H1 (cell line): ENCODE measurements at regions not wholly inside any gene's neighbourhood (a gene's known extent, or its start where the extent isn't known, plus 50 kb on each side); places are given as distances from the start of the nearest gene placed in this dataset.

Experiments
- TAF7 ChIP-seq: optimal IDR thresholded peaks from 2 replicates; pipeline ENCODE3; 2011; ENCODE audit warnings: low read depth, mild to moderate bottlenecking, inconsistent platforms, low read length, moderate library complexity, borderline replicate concordance

DNA sequence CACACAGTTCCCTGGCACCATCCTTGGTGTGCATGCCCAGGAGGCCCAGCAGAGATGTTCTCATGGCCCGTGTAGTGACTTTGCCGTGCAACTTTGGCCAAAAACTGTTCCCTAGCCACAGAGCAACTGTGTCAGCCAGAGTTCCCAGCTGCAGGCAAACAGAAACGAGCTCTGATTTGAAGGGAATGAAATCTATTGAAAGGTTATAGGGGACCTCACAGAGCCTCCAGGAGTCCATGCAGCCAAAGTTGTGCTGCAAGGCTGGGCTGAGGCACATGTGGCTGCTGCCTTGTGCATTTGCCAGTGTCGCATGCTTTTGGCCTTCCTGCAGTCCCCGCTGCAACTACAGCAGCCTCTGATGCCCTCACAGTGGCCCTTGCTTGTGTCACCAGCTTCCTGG, 70.5 kb downstream of the PLXNA1 start (continued):
- no peak for TF ChIP-seq TAF7
- TF ChIP-seq, all 59 proteins: peak for 0
